Activated CD8-positive, alpha-beta memory T cell treated with anti-CD3 and anti-CD28 coated beads for 36 hours (primary cell): ENCODE measurements at regions not wholly inside any gene's neighbourhood (a gene's known extent, or its start where the extent isn't known, plus 50 kb on each side); places are given as distances from the start of the nearest gene placed in this dataset.
"Not testable (repeated sequence)": the region's sequence is repeated elsewhere in the genome, so short reads cannot be mapped to it uniquely, and the experiment has no call there.

Experiments
- CTCF ChIA-PET: fragments of 350-600 bp; sonication (Branson Sonifier 250); formaldehyde crosslinking; loops from one replicate; lab custom pipeline; 2021; ENCODE audit warnings: antibody characterized with exemption; lab: Charles Lee
- POLR2A ChIA-PET: fragments of 350-600 bp; sonication (Branson Sonifier 250); formaldehyde crosslinking; loops from one replicate; lab custom pipeline; 2021; ENCODE audit warnings: antibody characterized with exemption; lab: Charles Lee

GRCh38 chr6:8830794-8831193 is 395.4 kb upstream of the SLC35B3 start:
- CTCF ChIA-PET = no interaction called here
- POLR2A ChIA-PET = no interaction called here

- CTCF ChIA-PET = no interaction called here
- POLR2A ChIA-PET = no interaction called here
Measured at GRCh38 chr6:8829796-8830195, 394.5 kb upstream of the SLC35B3 start.

- ChIA-PET CTCF (no interaction called here), POLR2A (no interaction called here)
Measured at GRCh38 chr6:8829296-8829695, 394.0 kb upstream of the SLC35B3 start.

GRCh38 chr6:8828376-8828775 is 393.0 kb upstream of the SLC35B3 start:
- ChIA-PET CTCF (no interaction called here), POLR2A (no interaction called here)

- CTCF ChIA-PET = no interaction called here
Measured at GRCh38 chr6:8825726-8826125, 390.4 kb upstream of the SLC35B3 start.

GRCh38 chr6:8821981-8822381 is 386.6 kb upstream of the SLC35B3 start:
- ChIA-PET POLR2A (no interaction called here), CTCF (no interaction called here)

More at GRCh38 chr6:8825726-8826125, 390.4 kb upstream of the SLC35B3 start:
- POLR2A ChIA-PET = no interaction called here

- CTCF ChIA-PET = no interaction called here
- POLR2A ChIA-PET = no interaction called here
Measured at GRCh38 chr6:8820313-8820712, 385.0 kb upstream of the SLC35B3 start.

GRCh38 chr6:8819446-8819845 is 384.1 kb upstream of the SLC35B3 start:
- CTCF ChIA-PET = no interaction called here
- POLR2A ChIA-PET = no interaction called here

- CTCF ChIA-PET = no interaction called here
- POLR2A ChIA-PET = no interaction called here
Measured at GRCh38 chr6:8814440-8815000, 379.2 kb upstream of the SLC35B3 start.

- CTCF ChIA-PET = interaction anchor here (0.6 kb wide), 1 partner anchor 24 kb away, joined by 3 read pairs; no protein-coding TSS in a partner anchor
- POLR2A ChIA-PET = no interaction called here
Measured at GRCh38 chr6:8810325-8810724, 375.0 kb upstream of the SLC35B3 start.

- CTCF ChIA-PET = no interaction called here
- POLR2A ChIA-PET = no interaction called here
Measured at GRCh38 chr6:8809662-8810061, 374.3 kb upstream of the SLC35B3 start.

GRCh38 chr6:8803181-8803760 is 367.9 kb upstream of the SLC35B3 start:
- ChIA-PET POLR2A (no interaction called here), CTCF (no interaction called here)

GRCh38 chr6:8802397-8802796 is 367.1 kb upstream of the SLC35B3 start:
- CTCF ChIA-PET, POLR2A ChIA-PET: not testable (repeated sequence)

- POLR2A ChIA-PET = no interaction called here
- CTCF ChIA-PET = no interaction called here
Measured at GRCh38 chr6:8794420-8794819, 359.1 kb upstream of the SLC35B3 start.

GRCh38 chr6:8789878-8790277 is 354.5 kb upstream of the SLC35B3 start:
- CTCF ChIA-PET = no interaction called here
- POLR2A ChIA-PET = no interaction called here

GRCh38 chr6:8785223-8785622 is 349.9 kb upstream of the SLC35B3 start:
- ChIA-PET POLR2A (no interaction called here), CTCF (no interaction called here)

- POLR2A ChIA-PET = no interaction called here
- CTCF ChIA-PET = no interaction called here
Measured at GRCh38 chr6:8783191-8783590, 347.8 kb upstream of the SLC35B3 start.

- ChIA-PET POLR2A (no interaction called here), CTCF (no interaction called here)
Measured at GRCh38 chr6:8780653-8781052, 345.3 kb upstream of the SLC35B3 start.

GRCh38 chr6:8764733-8765132 is 329.4 kb upstream of the SLC35B3 start:
- ChIA-PET CTCF (no interaction called here), POLR2A (no interaction called here)

- POLR2A ChIA-PET = no interaction called here
- CTCF ChIA-PET = no interaction called here
Measured at GRCh38 chr6:8760951-8761350, 325.6 kb upstream of the SLC35B3 start.

- ChIA-PET CTCF (no interaction called here), POLR2A (no interaction called here)
Measured at GRCh38 chr6:8758412-8758811, 323.1 kb upstream of the SLC35B3 start.

GRCh38 chr6:8750627-8751026 is 315.3 kb upstream of the SLC35B3 start:
- POLR2A ChIA-PET = no interaction called here
- CTCF ChIA-PET = no interaction called here
